ENCODE measurements at regions not wholly inside any gene's neighbourhood (a gene's known extent, or its start where the extent isn't known, plus 50 kb on each side); places are given as distances from the start of the nearest gene placed in this dataset.

DNA sequence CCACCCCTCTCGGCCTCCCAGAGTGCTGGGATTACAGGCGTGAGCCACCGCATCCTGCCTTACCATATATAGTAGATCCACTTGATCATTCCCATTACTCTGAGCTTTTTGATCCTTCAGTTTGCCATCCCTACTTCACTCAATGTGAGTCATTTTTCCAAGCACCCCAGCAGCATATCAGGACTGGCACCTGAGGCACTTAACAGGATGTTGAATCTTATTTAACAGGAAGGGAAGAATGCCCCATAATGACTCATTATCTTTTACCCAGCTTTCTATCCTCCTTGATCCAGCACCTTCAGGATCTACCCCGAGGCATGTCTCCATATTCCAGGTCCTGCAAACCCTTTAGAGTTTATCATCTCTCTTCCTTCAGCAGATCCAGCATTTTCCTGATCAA lies 84.9 kb upstream of the CMKLR1 start:
- TF ChIP-seq, protein P1, sequence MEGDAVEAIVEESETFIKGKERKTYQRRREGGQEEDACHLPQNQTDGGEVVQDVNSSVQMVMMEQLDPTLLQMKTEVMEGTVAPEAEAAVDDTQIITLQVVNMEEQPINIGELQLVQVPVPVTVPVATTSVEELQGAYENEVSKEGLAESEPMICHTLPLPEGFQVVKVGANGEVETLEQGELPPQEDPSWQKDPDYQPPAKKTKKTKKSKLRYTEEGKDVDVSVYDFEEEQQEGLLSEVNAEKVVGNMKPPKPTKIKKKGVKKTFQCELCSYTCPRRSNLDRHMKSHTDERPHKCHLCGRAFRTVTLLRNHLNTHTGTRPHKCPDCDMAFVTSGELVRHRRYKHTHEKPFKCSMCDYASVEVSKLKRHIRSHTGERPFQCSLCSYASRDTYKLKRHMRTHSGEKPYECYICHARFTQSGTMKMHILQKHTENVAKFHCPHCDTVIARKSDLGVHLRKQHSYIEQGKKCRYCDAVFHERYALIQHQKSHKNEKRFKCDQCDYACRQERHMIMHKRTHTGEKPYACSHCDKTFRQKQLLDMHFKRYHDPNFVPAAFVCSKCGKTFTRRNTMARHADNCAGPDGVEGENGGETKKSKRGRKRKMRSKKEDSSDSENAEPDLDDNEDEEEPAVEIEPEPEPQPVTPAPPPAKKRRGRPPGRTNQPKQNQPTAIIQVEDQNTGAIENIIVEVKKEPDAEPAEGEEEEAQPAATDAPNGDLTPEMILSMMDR (conservative IDR thresholded peaks at IDR 0.05; ENCODE audit: low read length) = no peak
- no peak for TF ChIP-seq EZH2phosphoT487 (IDR thresholded peaks at IDR 0.05; ENCODE audit: borderline replicate concordance)

Data from Loucy (cell line).